H1 (cell line): ENCODE measurements at regions not wholly inside any gene's neighbourhood (a gene's known extent, or its start where the extent isn't known, plus 50 kb on each side); places are given as distances from the start of the nearest gene placed in this dataset.

Experiments used
- ATF2 ChIP-seq: IDR thresholded peaks from 2 replicates; pipeline ENCODE4 v1.6.1; 2012; ENCODE audit warnings: low read length, inconsistent platforms
- CEBPB ChIP-seq: IDR thresholded peaks from 2 replicates; pipeline ENCODE4 v1.6.1; 2012; ENCODE audit warnings: low read depth, low read length
- NANOG ChIP-seq: IDR thresholded peaks from 2 replicates; pipeline ENCODE4 v1.6.1; 2011; ENCODE audit warnings: low read length, low read depth, mild to moderate bottlenecking, inconsistent platforms; ENCODE audit not compliant: insufficient read depth, poor library complexity, severe bottlenecking
- POLR2AphosphoS5 ChIP-seq: IDR thresholded peaks from 2 replicates; pipeline ENCODE4 v1.6.1; 2011; ENCODE audit warnings: low read depth, low read length
- SIX5 ChIP-seq: IDR thresholded peaks from 2 replicates; pipeline ENCODE4 v1.6.1; 2011; ENCODE audit warnings: mild to moderate bottlenecking, low read depth, low read length
- TAF7 ChIP-seq: optimal IDR thresholded peaks from 2 replicates; pipeline ENCODE3; 2011; ENCODE audit warnings: low read depth, mild to moderate bottlenecking, inconsistent platforms, low read length, moderate library complexity, borderline replicate concordance

- TF ChIP-seq CEBPB = no peak
- no peak for TF ChIP-seq NANOG
- TF ChIP-seq TAF7 = no peak
- no peak for TF ChIP-seq POLR2AphosphoS5
- no peak for TF ChIP-seq ATF2
- no peak for TF ChIP-seq SIX5
Observed at GRCh38 chr6:140487586-140487985, 1113.1 kb upstream of the CITED2 start (continued).
